VCaP (cell line): ENCODE measurements at regions not wholly inside any gene's neighbourhood (a gene's known extent, or its start where the extent isn't known, plus 50 kb on each side); places are given as distances from the start of the nearest gene placed in this dataset.
A peak's percentile ranks its signal among the peaks of the same experiment; 100 is the strongest.

ENCODE experiments used
- H3K27ac ChIP-seq: fragments of 450-650 bp; 2 replicates; pipeline ENCODE4 v1.5.1; 2017
- CTCF ChIP-seq: fragments of 450-650 bp; conservative IDR thresholded peaks from 2 replicates; pipeline ENCODE4 v1.5.1; 2017; ENCODE audit warnings: mild to moderate bottlenecking, moderate library complexity

GRCh38 chr4:3365326-3365725 lies 72.5 kb downstream of the RGS12 start:
- TF ChIP-seq CTCF = no peak
- no peak overlapping the region for H3K27ac ChIP-seq

GRCh38 chr4:3365871-3366842 lies 73.3 kb downstream of the RGS12 start:
- H3K27ac ChIP-seq = no peak overlapping the region
- no peak for TF ChIP-seq CTCF

- no peak overlapping the region for H3K27ac ChIP-seq
- no peak for TF ChIP-seq CTCF
Measured at GRCh38 chr4:3366893-3367775, 74.3 kb downstream of the RGS12 start.

GRCh38 chr4:3367866-3368265 lies 73.9 kb upstream of the HGFAC start:
- H3K27ac ChIP-seq = no peak overlapping the region
- TF ChIP-seq CTCF = no peak

- H3K27ac ChIP-seq = no peak overlapping the region
- TF ChIP-seq CTCF = no peak
Measured at GRCh38 chr4:3368334-3368733, 73.4 kb upstream of the HGFAC start.

GRCh38 chr4:3368841-3369760 lies 72.7 kb upstream of the HGFAC start:
- TF ChIP-seq CTCF = no peak

More at GRCh38 chr4:3368841-3369760, 72.7 kb upstream of the HGFAC start:
- peak overlapping the region; percentile 68 for H3K27ac ChIP-seq
